GM10248 (cell line): ENCODE measurements at regions not wholly inside any gene's neighbourhood (a gene's known extent, or its start where the extent isn't known, plus 50 kb on each side); places are given as distances from the start of the nearest gene placed in this dataset.

ENCODE experiments used
- CTCF ChIA-PET: fragments of 300-600 bp; sonication (Branson Sonifier 250); formaldehyde crosslinking; extraction: SDS; loops from one replicate; lab custom pipeline; 2021; ENCODE audit warnings: antibody characterized with exemption; lab: Yijun Ruan, JAX
- POLR2A ChIA-PET: fragments of 350-650 bp; sonication (Branson Sonifier 250); formaldehyde crosslinking; extraction: SDS; loops from one replicate; lab custom pipeline; 2020; ENCODE audit warnings: antibody characterized with exemption; lab: Yijun Ruan, JAX
- DNase-seq: peaks from one replicate; pipeline ENCODE4 v3.0.0; 2012; ENCODE audit errors: extremely low spot score
- CTCF ChIP-seq: IDR thresholded peaks from 2 replicates; pipeline ENCODE4 v1.5.1; 2012; ENCODE audit warnings: mild to moderate bottlenecking, low read depth; ENCODE audit errors: extremely low read depth, missing control alignments, control extremely low read depth

- ChIA-PET POLR2A (no interaction called here), CTCF (no interaction called here)
- no peak for DNase-seq
- TF ChIP-seq CTCF = no peak
Observed at GRCh38 chr18:46419391-46420141, 237.5 kb downstream of the LOXHD1 start.

DNA sequence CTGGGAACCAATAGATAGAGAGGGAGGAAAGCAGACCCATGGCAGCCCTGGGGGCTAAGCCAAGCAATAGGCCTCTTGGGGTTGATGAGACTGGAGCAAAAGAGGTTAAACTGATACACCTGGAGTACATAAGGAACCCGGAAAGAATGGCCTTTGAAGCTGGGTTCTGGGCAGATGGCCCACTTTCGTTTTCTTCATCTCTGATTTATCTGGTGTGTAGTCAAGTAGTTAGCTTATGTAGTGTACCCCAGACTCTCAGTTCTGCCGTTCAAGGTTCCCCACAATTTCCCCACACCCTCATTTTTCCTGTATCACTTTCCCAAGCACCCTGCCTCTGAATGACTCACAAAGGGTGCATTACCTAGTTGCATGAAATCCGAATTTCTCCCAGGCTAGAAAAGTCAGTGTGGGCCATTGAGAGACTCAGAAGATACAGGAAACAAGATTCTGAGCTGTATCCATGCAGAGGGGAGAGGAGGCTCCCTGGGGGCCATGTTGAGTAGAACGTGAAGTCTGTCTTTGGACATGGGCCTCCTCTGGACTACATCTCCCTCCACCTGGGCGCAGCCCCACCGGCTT, 235.0 kb downstream of the LOXHD1 start:
- ChIA-PET POLR2A (no interaction called here), CTCF (interaction anchor here (0.9 to 1.4 kb wide), 2 partner anchors 10 to 13 kb away, joined by 3 to 4 read pairs; no protein-coding TSS in a partner anchor)
- no peak for DNase-seq

DNA sequence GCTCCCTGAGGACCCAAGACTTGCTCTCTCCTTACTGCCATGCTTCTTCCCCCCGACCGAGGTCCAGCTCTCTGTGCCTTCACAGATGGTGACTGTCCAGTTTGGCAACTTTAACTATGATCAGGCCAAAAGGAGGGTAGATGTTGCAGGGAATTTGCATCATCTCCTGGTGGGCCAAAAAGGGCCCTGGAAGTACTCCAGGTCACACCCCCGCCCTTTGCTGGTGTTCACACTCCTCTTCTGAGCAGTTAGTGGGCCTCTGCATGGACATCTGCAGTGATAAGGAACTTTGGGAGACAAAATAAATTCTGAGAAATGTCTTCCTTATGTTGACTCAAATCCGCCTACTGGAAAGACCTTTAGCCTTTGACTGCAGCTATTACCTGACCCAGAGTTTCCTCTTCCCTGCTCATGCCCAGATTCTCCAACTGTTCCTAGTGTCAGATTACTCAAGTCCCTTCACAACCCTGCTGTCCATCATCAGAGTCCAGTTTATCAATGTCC, 234.4 kb downstream of the LOXHD1 start:
- no peak for TF ChIP-seq CTCF
- CTCF ChIA-PET = interaction anchor here (0.9 to 1.4 kb wide), 2 partner anchors 11 to 14 kb away, joined by 3 to 4 read pairs; no protein-coding TSS in a partner anchor
- no peak for DNase-seq
- POLR2A ChIA-PET = no interaction called here

More for the DNA sequence above, 235.0 kb downstream of the LOXHD1 start:
- no peak for TF ChIP-seq CTCF

GRCh38 chr18:46423226-46423805, 233.7 kb downstream of the LOXHD1 start:
- CTCF ChIA-PET = no interaction called here
- no peak for TF ChIP-seq CTCF
- POLR2A ChIA-PET = no interaction called here
- no peak for DNase-seq

DNA sequence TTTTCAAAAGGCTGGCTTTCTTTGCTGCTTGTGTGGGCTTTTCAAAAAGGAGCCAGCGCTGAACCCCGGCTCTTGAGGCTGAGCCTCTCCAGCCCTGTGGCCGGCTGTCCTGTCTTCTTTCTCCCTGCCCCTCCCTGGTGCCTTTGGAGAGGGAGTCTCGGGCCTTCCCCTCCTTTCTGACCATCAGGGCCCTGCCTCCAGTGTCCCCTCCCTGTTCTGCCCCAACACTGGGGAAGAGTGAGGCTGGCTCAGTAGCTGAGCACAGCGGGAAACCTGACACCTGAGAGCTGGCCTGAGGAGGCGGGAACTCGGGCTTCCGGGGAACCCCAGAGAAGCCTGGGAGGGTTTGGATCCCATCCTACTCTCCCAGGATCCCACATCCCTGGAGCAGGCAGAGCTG, 232.1 kb downstream of the LOXHD1 start:
- ChIA-PET CTCF (no interaction called here), POLR2A (no interaction called here)

More for the DNA sequence above, 232.1 kb downstream of the LOXHD1 start:
- TF ChIP-seq CTCF = no peak
- DNase-seq = no peak
